ENCODE measurements at regions not wholly inside any gene's neighbourhood (a gene's known extent, or its start where the extent isn't known, plus 50 kb on each side); places are given as distances from the start of the nearest gene placed in this dataset.

DNA sequence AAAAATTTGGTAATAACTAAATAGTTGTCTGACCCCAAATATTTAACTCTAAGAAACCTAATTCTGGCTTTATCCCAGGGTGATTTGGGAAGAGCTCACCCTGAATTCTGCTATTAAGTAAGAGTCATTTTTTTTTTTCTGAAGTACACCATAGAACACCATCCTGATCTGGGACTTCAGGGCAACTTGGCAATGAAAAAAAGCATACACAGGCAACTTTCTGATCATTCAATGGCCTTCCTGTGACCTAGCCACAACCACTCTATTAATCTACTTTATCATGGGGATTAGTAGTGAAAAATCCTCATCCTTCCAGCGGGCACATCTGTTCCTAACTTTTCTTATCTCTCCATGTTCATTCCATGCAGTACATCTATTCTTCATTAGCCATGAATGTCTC, 333.2 kb upstream of the MAD2L1 start:
- no peak for TF ChIP-seq POLR2A (IDR thresholded peaks at IDR 0.05)
- TF ChIP-seq, protein P1, sequence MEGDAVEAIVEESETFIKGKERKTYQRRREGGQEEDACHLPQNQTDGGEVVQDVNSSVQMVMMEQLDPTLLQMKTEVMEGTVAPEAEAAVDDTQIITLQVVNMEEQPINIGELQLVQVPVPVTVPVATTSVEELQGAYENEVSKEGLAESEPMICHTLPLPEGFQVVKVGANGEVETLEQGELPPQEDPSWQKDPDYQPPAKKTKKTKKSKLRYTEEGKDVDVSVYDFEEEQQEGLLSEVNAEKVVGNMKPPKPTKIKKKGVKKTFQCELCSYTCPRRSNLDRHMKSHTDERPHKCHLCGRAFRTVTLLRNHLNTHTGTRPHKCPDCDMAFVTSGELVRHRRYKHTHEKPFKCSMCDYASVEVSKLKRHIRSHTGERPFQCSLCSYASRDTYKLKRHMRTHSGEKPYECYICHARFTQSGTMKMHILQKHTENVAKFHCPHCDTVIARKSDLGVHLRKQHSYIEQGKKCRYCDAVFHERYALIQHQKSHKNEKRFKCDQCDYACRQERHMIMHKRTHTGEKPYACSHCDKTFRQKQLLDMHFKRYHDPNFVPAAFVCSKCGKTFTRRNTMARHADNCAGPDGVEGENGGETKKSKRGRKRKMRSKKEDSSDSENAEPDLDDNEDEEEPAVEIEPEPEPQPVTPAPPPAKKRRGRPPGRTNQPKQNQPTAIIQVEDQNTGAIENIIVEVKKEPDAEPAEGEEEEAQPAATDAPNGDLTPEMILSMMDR (IDR thresholded peaks at IDR 0.05) = no peak
